D341Med (cell line): ENCODE measurements at regions not wholly inside any gene's neighbourhood (a gene's known extent, or its start where the extent isn't known, plus 50 kb on each side); places are given as distances from the start of the nearest gene placed in this dataset.
"Not testable (repeated sequence)": the region's sequence is repeated elsewhere in the genome, so short reads cannot be mapped to it uniquely, and the experiment has no call there.

Experiments used
- DNase-seq: peaks from one replicate; pipeline ENCODE4 v3.0.0; 2012; ENCODE audit warnings: low spot score

DNA sequence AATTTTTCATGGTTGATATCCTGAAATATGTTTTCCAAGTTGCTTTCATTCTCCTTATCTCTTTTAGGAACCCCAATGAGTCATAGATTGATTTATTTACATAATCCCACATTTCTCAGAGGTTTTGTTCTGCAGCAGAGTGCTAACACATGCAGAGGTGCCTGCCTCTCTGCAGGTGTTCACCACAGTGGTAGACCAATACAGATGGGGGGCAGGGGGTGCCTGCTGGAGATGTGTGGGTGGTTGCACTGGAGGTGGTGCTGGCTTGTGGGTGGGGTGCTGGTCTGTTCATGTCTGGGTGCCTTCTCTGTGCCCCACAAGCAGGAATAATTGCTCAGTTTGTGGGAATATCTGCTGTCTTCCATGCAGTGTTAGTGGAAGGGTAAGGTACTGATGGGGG, 131.1 kb downstream of the JRKL start:
- no peak for DNase-seq

DNA sequence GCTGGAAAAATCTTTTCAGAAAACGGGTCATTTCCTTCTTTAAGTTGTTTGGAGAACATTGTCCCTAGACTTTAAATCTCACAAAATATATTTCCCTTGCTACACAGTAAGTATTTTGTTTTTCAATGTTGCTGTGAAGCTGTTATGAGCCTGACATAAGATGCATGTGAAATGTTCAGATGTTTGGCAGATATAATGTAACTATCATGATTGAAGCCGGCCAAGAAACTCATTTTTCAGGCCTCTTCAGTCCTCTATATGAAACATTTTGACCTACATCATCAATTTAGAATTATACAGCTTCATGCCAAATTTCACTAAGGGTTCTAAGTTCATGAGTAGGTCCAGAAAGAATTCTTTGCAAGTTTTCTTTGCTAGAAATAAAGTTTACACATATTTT, 133.8 kb downstream of the JRKL start:
- DNase-seq, result no peak

DNA sequence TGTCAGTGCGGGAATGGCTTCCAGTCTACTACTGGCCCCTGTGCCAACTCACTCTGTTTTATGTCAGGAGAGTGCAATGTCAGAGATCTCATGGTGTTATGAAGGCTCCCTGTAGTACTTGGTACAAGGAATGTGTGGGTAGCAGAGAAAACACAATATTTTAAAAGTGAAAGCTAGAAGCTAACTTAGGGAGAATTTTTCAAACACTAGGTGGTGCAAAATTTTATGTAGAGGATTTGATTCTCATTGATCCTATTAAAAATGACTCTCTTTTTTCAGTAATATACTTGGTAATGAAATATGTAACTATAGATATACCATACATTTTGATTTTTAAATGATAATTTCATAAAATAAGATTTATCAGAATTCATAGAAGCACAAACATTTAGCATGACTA, 134.7 kb downstream of the JRKL start:
- no peak for DNase-seq

DNA sequence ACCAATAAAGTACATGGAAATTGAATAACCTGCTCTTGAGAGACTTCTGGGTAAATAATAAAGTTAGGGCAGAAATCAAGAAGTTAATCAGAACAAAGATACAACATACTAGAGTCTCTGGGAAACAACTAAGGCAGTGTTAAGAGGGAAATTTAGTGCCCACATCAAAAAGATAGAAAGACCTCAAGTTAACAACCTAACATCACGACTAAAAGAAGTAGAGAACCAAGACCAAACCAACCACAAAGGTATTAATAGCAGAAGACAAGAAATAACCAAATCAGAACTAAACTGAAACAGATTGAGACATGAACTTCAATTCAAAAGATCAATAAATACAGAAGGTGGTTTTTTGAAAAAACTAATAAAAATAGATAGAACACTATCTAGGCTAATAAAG, 140.7 kb downstream of the JRKL start:
- no peak for DNase-seq

DNA sequence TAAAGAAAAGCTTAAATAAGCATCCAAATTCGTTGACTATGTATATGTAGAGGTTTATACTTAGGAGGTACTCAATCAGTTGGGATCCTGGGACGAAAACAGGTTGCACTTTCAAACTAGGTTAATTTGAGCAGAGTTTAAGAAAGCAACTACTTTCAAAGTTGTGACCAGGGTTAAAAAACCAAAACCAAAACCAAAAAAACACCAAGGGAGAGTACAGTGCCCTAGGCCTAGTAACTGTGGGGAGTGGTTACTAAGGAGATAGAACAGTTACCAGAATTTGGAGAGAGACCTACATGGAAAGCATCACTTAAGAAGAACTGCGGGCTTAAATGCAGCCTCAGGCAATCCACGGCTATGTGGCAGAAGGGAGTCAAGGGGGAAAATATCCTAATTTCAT, 148.3 kb downstream of the JRKL start:
- DNase-seq, result no peak

DNA sequence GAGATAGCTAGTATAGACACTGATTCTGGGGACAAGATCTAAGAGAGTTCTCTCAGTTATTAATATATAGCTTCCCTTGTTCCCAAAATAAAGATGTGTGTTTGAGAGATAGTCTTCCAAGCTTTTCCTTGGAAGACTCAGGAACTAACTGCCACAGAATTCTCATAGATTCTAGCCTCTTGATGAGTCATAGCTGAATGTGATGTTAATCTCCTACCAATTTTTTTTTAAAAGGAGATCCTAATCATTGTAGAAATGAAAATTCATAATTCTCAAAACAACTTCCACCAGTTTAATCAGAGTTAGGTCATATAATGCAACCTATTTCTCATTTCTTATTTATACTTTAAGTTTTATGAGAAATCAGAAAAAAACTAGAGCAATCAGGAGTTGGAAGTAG, 148.8 kb downstream of the JRKL start:
- no peak for DNase-seq

DNA sequence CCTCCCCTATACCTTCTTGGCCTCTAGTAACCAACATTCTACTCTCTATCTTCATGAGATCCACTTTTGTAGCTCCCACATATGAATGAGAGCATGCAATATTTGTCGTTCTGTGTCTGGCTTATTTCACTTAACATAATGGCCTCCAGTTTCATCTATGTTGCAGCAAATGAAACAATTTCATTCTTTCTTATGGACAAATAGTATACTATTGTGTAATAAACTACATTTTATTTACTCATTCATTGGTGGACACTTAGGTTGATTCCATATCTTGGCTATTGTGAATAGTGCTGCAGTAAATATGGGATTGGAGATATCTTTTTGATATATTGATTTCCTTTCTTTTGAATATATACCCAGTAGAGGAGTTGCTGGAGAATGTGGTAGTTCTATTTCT, 151.1 kb downstream of the JRKL start:
- no peak for DNase-seq

DNA sequence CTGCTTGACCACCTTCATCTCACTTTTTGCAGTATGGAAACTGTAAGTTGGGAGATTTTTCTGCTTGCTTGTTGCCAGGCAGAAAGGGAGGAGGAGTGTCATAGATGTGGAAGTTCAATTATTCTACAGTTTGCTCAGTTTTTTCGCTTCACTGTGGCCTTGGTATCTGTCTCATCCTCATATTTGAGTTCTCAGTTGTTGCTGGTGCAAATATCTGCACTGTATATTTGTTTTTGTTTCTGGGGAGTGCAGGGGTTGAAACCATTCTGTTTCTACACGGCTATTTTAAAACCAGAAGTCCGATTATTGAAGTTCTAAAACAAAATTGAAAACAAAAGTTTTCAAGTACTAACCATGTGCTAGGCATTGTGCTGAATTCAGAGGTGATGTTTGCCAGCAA, 153.4 kb downstream of the JRKL start:
- no peak for DNase-seq

DNA sequence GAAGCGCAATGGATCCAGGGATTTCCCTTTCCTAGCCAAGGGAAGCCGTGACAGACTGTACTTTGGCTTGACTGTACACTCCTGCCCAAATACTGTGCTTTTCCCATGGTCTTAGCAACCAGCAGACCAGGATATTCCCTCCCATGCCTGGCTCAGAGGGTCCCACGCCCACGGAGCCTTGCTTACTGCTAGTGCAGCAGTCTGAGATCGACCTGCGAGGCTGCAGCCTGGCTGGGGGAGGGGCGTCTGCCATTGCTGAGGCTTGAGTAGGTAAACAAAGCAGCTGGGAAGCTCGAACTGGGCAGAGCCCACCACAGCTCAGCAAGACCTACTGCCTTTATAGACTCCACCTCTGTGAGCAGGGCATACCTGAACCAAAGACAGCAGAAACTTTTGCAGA, 155.4 kb downstream of the JRKL start:
- not testable (repeated sequence) for DNase-seq

DNA sequence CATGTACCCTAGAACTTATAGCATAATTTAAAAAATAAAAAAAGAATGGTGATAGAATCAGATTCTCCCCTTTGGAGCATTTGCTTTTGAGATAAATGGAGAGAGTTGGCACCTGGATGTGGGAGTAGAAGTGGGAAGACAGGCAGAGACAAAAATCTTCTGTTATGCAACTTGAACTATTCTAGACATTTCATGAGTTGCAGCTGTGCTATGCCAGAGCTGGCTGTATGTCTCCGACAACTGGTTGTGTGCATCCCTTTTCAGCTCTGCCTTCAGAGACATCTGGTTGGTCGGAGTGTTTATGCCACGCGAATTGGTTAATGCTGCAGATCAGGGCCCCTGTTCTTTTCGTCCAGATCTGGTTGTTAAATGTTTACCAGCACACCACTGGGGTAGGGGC, 161.3 kb downstream of the JRKL start:
- DNase-seq, result no peak

DNA sequence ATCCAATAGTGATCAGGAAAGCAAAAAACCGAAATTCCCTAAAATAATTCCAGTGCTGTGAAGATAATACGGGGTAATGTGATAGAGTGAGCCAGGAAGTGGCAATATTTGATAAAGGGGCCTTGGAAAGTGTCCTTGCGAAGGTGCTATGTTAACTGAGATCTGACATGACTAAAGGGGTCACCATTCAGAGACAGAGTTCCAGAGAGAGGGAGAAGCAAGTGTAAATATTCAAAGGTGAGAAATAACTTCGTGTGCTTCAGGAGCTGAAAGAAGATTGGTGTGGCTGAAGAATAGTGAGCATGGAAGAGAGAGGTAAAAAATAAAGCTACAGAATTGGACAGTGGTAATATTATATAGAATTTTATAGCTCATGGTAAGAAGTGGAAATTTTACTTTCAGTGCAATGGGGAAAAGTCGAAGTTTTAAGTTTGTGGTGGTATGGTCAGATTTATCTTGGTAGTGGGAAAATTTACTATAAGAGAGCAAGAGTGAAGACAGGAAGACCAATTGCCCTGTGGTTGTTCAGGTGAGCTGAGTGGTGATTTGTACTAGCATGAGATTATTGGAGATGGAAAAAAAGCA, 164.5 kb downstream of the JRKL start:
- DNase-seq, result no peak

DNA sequence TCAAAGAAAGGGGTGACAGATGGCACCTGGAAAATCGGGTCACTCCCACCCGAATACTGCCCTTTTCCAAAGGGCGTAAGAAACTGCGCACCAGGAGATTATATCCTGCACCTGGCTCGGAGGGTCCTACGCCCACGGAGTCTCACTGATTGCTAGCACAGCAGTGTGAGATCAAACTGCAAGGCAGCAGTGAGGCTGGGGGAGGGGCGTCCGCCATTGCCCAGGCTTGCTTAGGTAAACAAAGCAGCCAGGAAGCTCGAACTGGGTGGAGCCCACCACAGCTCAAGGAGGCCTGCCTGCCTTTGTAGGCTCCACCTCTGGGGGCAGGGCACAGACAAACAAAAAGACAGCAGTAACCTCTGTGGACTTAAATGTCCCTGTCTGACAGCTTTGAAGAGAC, 166.0 kb downstream of the JRKL start:
- DNase-seq, result not testable (repeated sequence)

DNA sequence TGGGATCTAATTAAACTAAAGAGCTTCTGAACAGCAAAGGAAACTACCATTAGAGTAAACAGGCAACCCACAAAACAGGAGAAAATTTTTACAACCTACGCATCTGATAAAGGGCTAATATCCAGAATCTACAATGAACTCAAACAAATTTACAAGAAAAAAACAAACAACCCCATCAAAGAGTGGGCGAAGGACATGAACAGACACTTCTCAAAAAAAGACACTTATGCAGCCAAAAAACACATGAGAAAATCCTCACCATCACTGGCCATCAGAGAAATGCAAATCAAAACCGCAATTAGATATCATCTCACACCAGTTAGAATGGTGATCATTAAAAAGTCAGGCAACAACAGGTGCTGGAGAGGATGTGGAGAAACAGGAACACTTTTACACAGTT, 170.9 kb downstream of the JRKL start:
- DNase-seq, result not testable (repeated sequence)

DNA sequence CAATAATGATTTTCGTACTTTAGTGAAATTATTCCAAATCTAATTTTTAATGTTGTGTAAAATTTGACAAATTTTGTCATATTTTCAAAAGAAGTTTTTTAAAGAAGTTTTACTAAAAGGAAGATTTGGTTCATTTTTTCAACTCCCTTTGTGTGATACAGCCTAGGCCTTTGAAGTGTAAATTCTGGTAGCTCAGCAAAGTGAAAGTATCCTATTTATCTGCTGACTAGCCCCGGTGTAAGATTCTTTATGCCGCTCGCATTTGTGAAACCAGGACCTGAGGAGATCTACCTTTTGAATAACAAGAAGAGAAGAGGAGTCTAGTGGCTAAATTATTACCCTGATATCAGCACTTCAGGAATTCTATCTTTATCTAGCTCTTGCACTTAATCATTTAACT, 177.4 kb downstream of the JRKL start:
- DNase-seq, result no peak

DNA sequence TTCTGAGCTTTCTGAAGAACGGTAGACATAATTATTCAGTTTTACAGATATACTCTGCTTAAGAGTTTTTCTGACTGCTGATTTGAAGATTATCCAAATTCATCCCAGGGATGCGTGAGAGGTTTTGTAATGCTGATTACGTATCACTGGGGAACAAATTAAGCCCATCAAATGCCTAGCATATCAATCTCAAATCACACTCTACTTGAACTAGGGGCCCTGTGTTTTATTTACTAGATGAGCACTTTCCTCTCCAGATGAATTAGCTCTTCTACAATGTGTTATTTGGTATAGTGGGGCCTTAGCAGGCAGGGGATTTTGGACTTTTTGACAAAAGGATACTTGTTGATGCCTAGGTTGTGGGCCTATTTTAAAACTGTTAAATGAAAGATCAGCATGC, 177.9 kb downstream of the JRKL start:
- DNase-seq, result no peak

DNA sequence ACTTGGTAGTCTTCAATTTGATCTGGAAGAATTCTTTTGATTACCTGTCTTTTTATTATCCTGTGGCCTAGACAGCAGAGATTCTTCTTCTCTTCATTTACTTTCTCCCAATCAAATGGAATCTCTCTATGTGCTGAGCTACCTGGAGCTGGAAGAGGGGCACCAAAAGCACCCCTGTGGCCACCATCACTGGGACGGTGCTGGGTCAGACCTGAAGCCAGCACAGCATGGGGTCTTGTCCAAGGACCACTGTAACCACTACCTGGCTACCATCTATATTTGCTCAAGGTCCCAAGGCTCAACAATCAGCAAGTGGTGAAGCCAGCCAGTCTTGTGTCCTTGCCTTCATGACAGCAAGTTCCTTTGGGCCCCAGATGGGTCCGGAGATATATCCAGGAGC, 186.6 kb downstream of the JRKL start:
- DNase-seq, result no peak

DNA sequence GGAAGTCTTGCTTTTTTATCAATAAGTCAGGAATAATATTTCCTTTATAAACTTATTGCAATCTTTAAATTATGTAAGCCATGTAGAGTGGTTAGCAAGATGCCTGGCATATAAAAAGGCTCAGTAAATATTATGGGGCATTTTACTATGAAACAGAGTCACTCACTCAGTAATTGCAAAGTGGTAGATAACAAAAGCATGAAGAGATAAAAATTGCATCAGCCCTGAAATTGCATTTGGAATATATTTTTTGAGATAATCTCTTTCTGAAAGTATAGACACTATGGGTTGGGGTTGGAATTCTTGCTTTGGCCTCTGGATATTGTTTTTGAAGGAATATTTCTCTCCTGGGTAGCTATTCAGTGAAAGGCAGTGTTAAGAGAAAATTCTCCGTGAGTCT, 188.6 kb downstream of the JRKL start:
- DNase-seq, result no peak

DNA sequence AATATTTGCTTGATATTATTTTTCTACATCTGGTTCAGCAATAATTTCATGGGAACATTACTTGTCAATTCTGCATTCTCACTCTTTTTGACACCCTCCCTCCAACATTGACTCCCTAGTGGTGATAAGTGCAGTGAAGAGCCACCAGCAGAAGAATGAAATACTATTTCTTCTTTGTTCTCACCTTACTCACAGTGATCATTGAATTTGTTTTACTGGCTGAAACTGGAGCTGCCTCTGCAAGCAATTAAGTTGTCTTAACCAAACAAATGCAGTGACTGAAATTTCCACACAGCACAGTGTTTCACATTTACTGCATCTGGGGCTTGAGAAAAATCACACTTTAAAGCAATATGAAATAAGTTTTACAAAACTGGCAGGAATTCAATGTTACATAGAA, 189.8 kb downstream of the JRKL start:
- no peak for DNase-seq

DNA sequence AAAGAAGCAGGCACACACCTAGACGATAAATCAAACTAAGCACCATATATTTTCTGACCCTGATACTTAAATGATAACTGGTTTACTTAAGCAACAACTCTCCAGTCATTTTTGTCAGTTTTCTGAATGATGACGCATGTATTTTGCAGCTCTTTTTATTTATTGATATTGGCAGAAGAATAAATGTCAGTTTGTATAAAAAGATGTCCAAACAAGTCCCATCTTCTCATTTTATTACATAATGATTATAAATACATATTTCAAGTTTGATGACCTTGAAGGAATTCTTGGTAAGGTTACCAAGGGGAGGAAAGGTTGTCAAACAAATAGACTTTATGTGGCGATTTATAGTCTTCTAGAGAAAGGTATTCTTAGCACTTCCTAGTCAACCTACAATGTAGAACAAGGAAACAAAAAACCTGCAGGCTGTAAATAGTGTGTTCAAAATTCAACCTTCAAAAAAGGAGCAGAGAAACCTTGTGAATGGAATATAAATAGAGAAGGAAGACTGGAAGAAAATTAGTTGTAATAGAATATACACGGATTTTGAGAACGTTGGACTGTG, 190.7 kb downstream of the JRKL start:
- DNase-seq, result no peak

DNA sequence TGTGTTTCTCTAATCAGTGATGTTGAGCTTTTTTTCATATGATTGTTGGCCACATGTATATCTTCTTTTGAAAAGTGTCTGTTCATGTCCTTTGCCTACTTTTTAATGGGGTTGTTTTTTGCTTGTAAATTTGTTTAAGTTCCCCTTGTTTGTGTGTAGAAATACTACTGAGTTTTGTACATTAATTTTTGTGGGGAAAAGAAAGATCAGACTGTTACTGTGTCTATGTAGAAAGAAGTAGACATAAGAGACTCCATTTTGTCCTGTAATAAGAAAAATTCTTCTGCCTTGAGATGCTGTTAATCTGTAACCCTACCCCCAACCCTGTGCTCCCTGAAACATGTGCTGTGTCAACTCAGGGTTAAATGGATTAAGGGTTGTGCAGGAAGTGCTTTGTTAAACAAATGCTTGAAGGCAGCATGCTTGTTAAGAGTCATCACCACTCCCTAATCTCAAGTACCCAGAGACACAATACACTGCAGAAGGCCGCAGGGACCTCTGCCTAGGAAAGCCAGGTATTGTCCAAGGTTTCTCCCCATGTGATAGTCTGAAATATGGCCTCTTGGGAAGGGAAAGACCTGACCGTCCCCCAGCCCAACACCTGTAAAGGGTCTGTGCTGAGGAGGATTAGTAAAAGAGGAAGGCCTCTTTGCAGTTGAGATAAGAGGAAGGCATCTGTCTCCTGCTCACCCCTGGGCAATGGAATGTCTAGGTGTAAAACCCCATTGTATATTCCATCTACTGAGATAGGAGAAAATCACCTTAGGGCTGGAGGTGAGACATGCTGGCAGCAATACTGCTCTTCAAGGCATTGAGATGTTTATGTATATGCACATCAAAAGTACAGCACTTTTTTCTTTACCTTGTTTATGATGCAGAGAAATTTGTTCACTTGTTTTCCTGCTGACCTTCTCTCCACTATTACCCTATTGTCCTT, 196.4 kb downstream of the JRKL start:
- DNase-seq, result not testable (repeated sequence)

DNA sequence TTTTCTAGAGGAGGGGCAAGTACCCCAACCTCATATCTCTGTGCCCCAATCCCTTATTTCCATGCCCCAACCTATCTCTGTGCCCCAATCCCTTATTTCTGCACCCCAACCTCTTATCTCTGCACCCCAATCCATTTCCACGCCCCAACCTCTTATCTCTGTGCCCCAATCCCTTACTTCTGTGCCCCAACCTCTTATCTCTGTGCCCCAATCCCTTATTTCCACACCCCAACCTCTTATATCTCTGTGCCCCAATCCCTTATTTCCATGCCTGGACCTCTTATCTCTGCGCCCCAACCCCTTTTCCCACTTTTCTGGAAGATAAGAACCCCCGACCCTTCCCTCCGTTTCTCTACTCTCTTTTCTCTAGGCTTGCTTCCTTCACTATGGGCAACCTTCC, 199.0 kb downstream of the JRKL start:
- DNase-seq, result not testable (repeated sequence)

DNA sequence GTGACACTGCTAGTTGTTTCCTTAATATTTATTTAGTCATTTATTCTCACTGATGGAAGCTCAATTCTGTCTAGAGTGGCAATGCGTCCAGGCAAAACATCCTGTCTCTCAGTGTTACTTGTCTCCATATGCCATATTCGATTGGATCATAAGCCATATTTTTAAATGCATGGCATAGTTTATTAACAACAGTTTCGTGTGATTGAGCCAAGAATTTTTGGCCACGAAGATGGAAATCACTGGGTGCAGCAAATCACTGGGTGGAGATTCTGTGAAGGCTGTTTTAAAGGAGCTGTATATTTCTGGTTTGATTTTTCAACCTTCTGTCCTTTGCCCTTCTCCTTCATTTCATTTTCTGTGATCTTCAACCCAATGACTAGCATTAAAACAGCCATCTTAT, 205.2 kb downstream of the JRKL start:
- no peak for DNase-seq

DNA sequence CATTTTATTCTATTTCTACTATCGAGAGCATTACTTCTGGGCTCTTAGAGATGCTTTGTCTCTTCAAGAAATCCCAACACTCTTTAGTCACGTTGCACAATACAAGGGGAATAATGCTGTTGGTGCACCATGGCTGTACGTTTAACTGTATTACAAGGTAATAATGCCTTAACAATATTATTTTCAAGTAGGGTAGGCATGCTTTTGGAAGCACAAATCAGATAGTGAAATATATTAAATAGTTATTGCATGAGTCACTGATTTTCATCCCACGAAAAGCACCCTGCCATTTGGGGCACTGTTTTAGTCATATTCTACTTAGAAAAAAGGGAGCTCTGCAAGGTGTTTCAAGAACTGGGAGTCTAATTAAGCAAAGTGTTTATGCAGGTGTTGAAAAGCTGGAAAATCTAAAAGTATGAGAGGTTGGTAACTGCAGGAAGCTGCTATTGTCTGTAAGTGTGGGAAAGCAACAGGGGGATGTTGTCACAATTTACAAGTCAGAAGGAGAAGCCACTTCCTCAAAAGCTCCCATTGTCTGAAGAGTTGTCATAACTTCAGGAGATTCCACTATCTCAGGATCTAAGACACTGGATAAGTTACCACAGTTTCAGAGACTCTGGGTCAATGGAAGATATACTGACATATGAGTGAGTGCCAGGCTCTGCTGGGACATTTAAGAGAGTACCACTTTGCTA, 218.2 kb downstream of the JRKL start:
- no peak for DNase-seq
